ENCODE measurements at regions not wholly inside any gene's neighbourhood (a gene's known extent, or its start where the extent isn't known, plus 50 kb on each side); places are given as distances from the start of the nearest gene placed in this dataset.

DNA sequence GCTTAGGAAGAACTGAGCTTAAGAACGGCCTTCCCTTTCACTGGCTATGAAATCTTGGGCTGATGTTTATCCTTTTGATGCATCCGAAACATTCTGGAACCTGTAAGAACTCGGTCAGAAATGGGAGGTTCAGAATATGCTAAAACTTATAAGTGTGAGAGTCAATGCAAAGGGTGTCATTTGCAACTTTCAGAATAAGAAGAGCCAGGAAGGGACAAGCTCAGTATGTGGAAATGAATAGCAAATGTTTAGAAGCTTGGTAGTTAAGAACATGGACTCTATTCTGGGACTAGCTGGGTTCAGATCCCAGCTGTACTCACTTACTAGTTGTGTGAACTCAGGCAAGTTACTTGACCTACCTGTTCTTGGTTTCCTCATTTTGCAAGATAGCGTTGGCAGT, 234.1 kb downstream of the OMA1 start:
- Mint-ChIP-seq H3K9me3 (peaks cover 6% of the 10 kb centered on the region), H3K36me3 (no peaks in the 10 kb centered on the region), H3K4me3 (no peak overlapping the region), H3K4me1 (ENCODE audit: unreplicated experiment) (no peaks in the 10 kb centered on the region), H3K27me3 (no peaks in the 10 kb centered on the region), H3K27ac (no peak overlapping the region)
- TF ChIP-seq, protein P1, sequence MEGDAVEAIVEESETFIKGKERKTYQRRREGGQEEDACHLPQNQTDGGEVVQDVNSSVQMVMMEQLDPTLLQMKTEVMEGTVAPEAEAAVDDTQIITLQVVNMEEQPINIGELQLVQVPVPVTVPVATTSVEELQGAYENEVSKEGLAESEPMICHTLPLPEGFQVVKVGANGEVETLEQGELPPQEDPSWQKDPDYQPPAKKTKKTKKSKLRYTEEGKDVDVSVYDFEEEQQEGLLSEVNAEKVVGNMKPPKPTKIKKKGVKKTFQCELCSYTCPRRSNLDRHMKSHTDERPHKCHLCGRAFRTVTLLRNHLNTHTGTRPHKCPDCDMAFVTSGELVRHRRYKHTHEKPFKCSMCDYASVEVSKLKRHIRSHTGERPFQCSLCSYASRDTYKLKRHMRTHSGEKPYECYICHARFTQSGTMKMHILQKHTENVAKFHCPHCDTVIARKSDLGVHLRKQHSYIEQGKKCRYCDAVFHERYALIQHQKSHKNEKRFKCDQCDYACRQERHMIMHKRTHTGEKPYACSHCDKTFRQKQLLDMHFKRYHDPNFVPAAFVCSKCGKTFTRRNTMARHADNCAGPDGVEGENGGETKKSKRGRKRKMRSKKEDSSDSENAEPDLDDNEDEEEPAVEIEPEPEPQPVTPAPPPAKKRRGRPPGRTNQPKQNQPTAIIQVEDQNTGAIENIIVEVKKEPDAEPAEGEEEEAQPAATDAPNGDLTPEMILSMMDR (conservative IDR thresholded peaks at IDR 0.05), result no peak
- no peak for DNase-seq (ENCODE audit: extremely low spot score, unreplicated experiment)

DNA sequence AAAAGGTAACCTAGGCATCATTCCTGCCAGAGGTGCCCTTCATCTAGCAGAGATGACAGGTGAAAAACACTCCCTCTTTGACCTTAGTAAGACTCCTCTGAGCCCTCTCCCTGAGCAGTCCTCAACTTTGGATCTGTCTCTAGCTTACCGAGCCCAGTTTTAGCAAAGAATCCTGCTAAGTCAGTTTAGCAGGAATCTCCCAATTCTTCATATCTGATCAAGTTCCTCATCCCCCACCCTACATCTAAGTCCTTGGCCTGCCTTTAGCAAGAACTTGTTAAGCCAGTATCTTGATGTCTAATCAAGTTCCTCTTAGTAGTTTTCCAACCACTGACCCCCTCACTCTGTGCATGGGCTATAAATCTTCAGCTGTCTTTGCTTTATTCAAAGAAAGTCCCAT, 235.6 kb downstream of the OMA1 start:
- Mint-ChIP-seq H3K9me3 (peaks cover 6% of the 10 kb centered on the region), H3K27me3 (no peaks in the 10 kb centered on the region), H3K4me3 (peak overlapping the region; percentile 53)

DNA sequence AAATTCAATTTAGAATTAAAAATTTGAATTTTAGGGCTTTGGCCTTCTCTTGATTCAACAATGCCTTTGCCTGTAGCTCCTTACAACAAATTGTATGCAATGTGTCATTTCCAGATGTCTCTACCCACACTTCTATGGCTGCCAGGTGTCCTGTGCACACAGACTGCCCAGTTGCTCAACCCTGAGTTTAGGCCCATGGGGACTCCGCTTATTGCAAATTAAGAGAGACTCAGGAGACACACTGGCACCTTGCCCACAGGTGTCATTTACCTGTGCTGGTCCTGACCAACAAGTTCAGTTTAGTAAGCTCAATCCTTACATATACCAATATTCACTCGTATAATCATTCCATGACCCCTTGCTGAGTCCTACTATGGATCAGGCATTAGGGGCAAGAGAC, 236.1 kb downstream of the OMA1 start:
- Mint-ChIP-seq H3K36me3 (no peaks in the 10 kb centered on the region), H3K27ac (peak overlapping the region; percentile 80), H3K9me3 (peaks cover 6% of the 10 kb centered on the region), H3K4me3 (peak overlapping the region; percentile 13), H3K27me3 (no peaks in the 10 kb centered on the region), H3K4me1 (ENCODE audit: unreplicated experiment) (no peaks in the 10 kb centered on the region)
- DNase-seq (ENCODE audit: extremely low spot score, unreplicated experiment), result no peak
- TF ChIP-seq, protein P1 (conservative IDR thresholded peaks at IDR 0.05), result no peak

More for the DNA sequence above, 235.6 kb downstream of the OMA1 start:
- TF ChIP-seq, protein P1 (conservative IDR thresholded peaks at IDR 0.05), result no peak
- Mint-ChIP-seq H3K4me1 (ENCODE audit: unreplicated experiment) (no peaks in the 10 kb centered on the region), H3K36me3 (no peaks in the 10 kb centered on the region), H3K27ac (peak overlapping the region; percentile 80)
- no peak for DNase-seq (ENCODE audit: extremely low spot score, unreplicated experiment)

DNA sequence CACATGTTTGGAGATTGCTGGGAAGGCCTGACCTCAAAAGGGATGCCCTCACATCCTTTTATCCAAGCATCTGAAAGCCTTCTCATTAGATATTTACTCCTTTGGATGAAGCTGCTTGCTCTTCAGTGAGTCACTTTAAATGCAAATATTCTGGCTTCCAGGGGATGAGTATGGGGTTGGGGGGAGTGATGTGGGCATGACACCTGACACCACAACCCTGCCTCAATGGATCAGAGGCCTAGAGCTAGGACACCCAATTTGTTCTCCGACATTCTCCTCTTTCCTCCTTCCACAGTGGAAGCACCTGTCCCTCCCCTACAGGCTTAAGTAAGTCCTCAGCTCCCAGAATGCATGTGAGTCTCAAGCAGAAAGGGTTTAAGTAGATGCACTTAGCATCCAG, 238.3 kb downstream of the OMA1 start:
- DNase-seq (ENCODE audit: extremely low spot score, unreplicated experiment), result no peak
- Mint-ChIP-seq H3K36me3 (no peaks in the 10 kb centered on the region), H3K27ac (no peak overlapping the region), H3K4me3 (no peak overlapping the region), H3K4me1 (ENCODE audit: unreplicated experiment) (no peaks in the 10 kb centered on the region), H3K27me3 (no peaks in the 10 kb centered on the region), H3K9me3 (peaks cover 6% of the 10 kb centered on the region)
- TF ChIP-seq, protein P1 (conservative IDR thresholded peaks at IDR 0.05), result no peak

DNA sequence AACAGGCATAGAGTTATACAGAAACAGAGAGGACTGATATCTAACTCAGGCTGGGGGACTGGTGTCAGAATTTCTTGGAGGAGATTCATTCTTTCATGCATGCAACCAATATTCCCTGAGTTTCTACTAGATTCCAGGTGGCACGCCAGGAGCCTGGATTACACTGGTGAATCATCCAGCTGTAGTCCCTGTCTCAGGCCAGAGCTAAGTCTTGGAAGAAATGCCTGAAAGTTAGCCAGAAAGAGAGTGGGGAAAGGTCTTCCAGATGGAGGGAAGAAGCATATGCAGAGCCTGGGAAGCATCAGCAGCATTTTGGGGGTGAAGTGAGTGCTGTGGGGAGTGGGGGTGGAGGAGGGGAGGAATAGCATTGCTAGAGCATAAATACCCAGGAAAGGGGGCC, 239.1 kb downstream of the OMA1 start:
- no peak for DNase-seq (ENCODE audit: extremely low spot score, unreplicated experiment)
- H3K36me3 Mint-ChIP-seq, result no peaks in the 10 kb centered on the region
- TF ChIP-seq, protein P1 (conservative IDR thresholded peaks at IDR 0.05), result no peak
- no peaks in the 10 kb centered on the region for H3K4me1 Mint-ChIP-seq (ENCODE audit: unreplicated experiment)
- no peak overlapping the region for H3K4me3 Mint-ChIP-seq
- no peaks in the 10 kb centered on the region for H3K27me3 Mint-ChIP-seq
- peaks cover 6% of the 10 kb centered on the region for H3K9me3 Mint-ChIP-seq
- H3K27ac Mint-ChIP-seq, result no peak overlapping the region

DNA sequence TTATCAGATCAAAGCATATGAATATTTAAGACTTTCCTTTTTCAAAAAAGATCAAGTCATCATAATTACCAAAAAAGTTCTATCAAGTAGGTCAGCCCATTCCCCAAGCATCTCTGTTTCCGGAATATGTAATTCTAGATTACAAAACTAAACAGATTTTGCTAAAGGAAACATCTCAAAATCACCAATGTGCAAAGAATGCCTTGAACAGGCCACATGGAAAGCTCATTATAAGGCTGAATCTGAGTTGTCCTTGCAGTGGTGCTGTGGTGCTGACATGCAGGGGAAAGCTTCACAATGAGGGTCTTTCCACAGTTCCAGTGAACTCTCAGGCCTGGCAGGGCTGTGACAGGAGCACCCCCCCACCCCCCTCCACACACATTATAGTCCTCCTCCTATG, 240.9 kb downstream of the OMA1 start:
- Mint-ChIP-seq H3K4me1 (ENCODE audit: unreplicated experiment) (no peaks in the 10 kb centered on the region), H3K27me3 (no peaks in the 10 kb centered on the region), H3K4me3 (no peak overlapping the region), H3K27ac (no peak overlapping the region), H3K36me3 (no peaks in the 10 kb centered on the region), H3K9me3 (no peaks in the 10 kb centered on the region)
- TF ChIP-seq, protein P1 (conservative IDR thresholded peaks at IDR 0.05), result no peak
- no peak for DNase-seq (ENCODE audit: extremely low spot score, unreplicated experiment)
